IPS-NIHi7 (cell line): ENCODE measurements at regions not wholly inside any gene's neighbourhood (a gene's known extent, or its start where the extent isn't known, plus 50 kb on each side); places are given as distances from the start of the nearest gene placed in this dataset.

ENCODE experiments used
- DNase-seq: peaks from one replicate; pipeline ENCODE4 v3.0.0; 2012; ENCODE audit warnings: mixed read lengths; ENCODE audit errors: extremely low spot score

GRCh38 chr1:214205053-214205452, 75.9 kb upstream of the SMYD2 start:
- DNase-seq = no peak

- no peak for DNase-seq
These were observed 72.5 kb upstream of the SMYD2 start for GRCh38 chr1:214208460-214208859.

- DNase-seq = no peak
These were observed 71.6 kb upstream of the SMYD2 start for GRCh38 chr1:214209260-214209808.

GRCh38 chr1:214213136-214213535, 67.8 kb upstream of the SMYD2 start:
- DNase-seq = no peak

- DNase-seq = no peak
These were observed 66.1 kb upstream of the SMYD2 start for GRCh38 chr1:214214851-214215250.

GRCh38 chr1:214215583-214215982, 65.4 kb upstream of the SMYD2 start:
- DNase-seq = no peak

- DNase-seq = no peak
These were observed 64.9 kb upstream of the SMYD2 start for GRCh38 chr1:214216021-214216420.

- no peak for DNase-seq
These were observed 64.2 kb upstream of the SMYD2 start for GRCh38 chr1:214216779-214217178.

GRCh38 chr1:214219902-214220301, 61.1 kb upstream of the SMYD2 start:
- DNase-seq = no peak

- DNase-seq = no peak
These were observed 60.1 kb upstream of the SMYD2 start for GRCh38 chr1:214220891-214221290.

GRCh38 chr1:214224611-214225354, 56.2 kb upstream of the SMYD2 start:
- DNase-seq = peak; percentile 47

GRCh38 chr1:214228976-214229375, 52.0 kb upstream of the SMYD2 start:
- no peak for DNase-seq

- DNase-seq = no peak
These were observed 51.2 kb upstream of the SMYD2 start for GRCh38 chr1:214229736-214230135.
